BJ (cell line): ENCODE measurements at regions not wholly inside any gene's neighbourhood (a gene's known extent, or its start where the extent isn't known, plus 50 kb on each side); places are given as distances from the start of the nearest gene placed in this dataset.

Experiments used
- CTCF ChIA-PET: fragments of 350-600 bp; formaldehyde crosslinking; extraction: SDS; loops from one replicate; lab custom pipeline; 2021; ENCODE audit warnings: antibody characterized with exemption, inconsistent platforms; lab: Yijun Ruan, JAX
- POLR2A ChIA-PET: fragments of 300-600 bp; sonication (Branson Sonifier 250); formaldehyde crosslinking; extraction: SDS; loops from one replicate; lab custom pipeline; 2021; ENCODE audit warnings: antibody characterized with exemption; lab: Charles Lee
- DNase-seq: peaks from one replicate; pipeline ENCODE4 v3.0.0-alpha.2; 2011; ENCODE audit warnings: low read depth
- H3K27me3 ChIP-seq: 2 replicates; pipeline ENCODE4 v1.6.0; 2011; ENCODE audit warnings: low read length; ENCODE audit not compliant: control insufficient read depth, insufficient read depth
- H3K36me3 ChIP-seq: 2 replicates; pipeline ENCODE4 v1.5.1; 2011; ENCODE audit warnings: low read length; ENCODE audit not compliant: control insufficient read depth, insufficient read depth
- H3K4me3 ChIP-seq: 2 replicates; pipeline ENCODE4 v1.5.1; 2011; ENCODE audit warnings: low read depth, mild to moderate bottlenecking, control low read depth, low read length
- CTCF ChIP-seq: IDR thresholded peaks from 2 replicates; pipeline ENCODE4 v1.5.1; 2011; ENCODE audit warnings: low read depth, mild to moderate bottlenecking, control low read depth, inconsistent platforms, low read length, moderate library complexity; ENCODE audit not compliant: insufficient read depth

GRCh38 chr3:66675366-66675765 is 174.5 kb upstream of the LRIG1 start:
- POLR2A ChIA-PET, result no interaction called here
- CTCF ChIA-PET, result no interaction called here
- no peak for TF ChIP-seq CTCF
- no peak overlapping the region for H3K4me3 ChIP-seq
- no peaks in the 10 kb centered on the region for H3K27me3 ChIP-seq
- no peaks in the 10 kb centered on the region for H3K36me3 ChIP-seq
- DNase-seq, result peak; percentile 26

- Histone ChIP-seq H3K4me3 (no peak overlapping the region), H3K27me3 (no peaks in the 10 kb centered on the region), H3K36me3 (no peaks in the 10 kb centered on the region)
- ChIA-PET CTCF (interaction anchor here (1.5 kb wide), 1 partner anchor 12 kb away, joined by 3 read pairs; no protein-coding TSS in a partner anchor), POLR2A (no interaction called here)
- DNase-seq, result no peak
- TF ChIP-seq CTCF, result no peak
Observed at GRCh38 chr3:66692042-66692765, 191.4 kb upstream of the LRIG1 start.

GRCh38 chr3:66692766-66693150 is 191.9 kb upstream of the LRIG1 start:
- no peaks in the 10 kb centered on the region for H3K27me3 ChIP-seq
- ChIA-PET CTCF (no interaction called here), POLR2A (no interaction called here)
- no peak for TF ChIP-seq CTCF
- H3K36me3 ChIP-seq, result no peaks in the 10 kb centered on the region
- H3K4me3 ChIP-seq, result no peak overlapping the region
- DNase-seq, result no peak

GRCh38 chr3:66693461-66694031 is 192.7 kb upstream of the LRIG1 start:
- no peak for DNase-seq
- CTCF ChIA-PET, result no interaction called here

GRCh38 chr3:66702126-66702525 is 201.3 kb upstream of the LRIG1 start:
- no peaks in the 10 kb centered on the region for H3K36me3 ChIP-seq
- H3K4me3 ChIP-seq, result no peak overlapping the region
- H3K27me3 ChIP-seq, result no peaks in the 10 kb centered on the region
- TF ChIP-seq CTCF, result no peak
- ChIA-PET POLR2A (no interaction called here), CTCF (no interaction called here)
- no peak for DNase-seq

More at GRCh38 chr3:66693461-66694031, 192.7 kb upstream of the LRIG1 start:
- POLR2A ChIA-PET, result no interaction called here
- no peak for TF ChIP-seq CTCF
- Histone ChIP-seq H3K36me3 (no peaks in the 10 kb centered on the region), H3K4me3 (no peak overlapping the region), H3K27me3 (no peaks in the 10 kb centered on the region)
